D721Med (cell line): ENCODE measurements at regions not wholly inside any gene's neighbourhood (a gene's known extent, or its start where the extent isn't known, plus 50 kb on each side); places are given as distances from the start of the nearest gene placed in this dataset.

Experiments
- DNase-seq: peaks from one replicate; pipeline ENCODE4 v3.0.0; 2011; ENCODE audit warnings: low spot score; ENCODE audit not compliant: insufficient read length
- FAIRE-seq: peaks from 2 replicates; lab custom pipeline; 2011; peaks lifted over from hg19 to GRCh38; lab: Jason Lieb, UNC
- CTCF ChIP-seq: IDR thresholded peaks from 2 replicates; pipeline ENCODE4 v1.5.1; 2012; ENCODE audit warnings: mild to moderate bottlenecking, control low read depth; ENCODE audit not compliant: insufficient read depth; ENCODE audit errors: missing control alignments

GRCh38 chr5:68012429-68012828, 203.1 kb upstream of the PIK3R1 start:
- DNase-seq (no peak), FAIRE-seq (no peak)
- no peak for TF ChIP-seq CTCF

- no peak for FAIRE-seq
- no peak for TF ChIP-seq CTCF
These were observed 203.8 kb upstream of the PIK3R1 start for GRCh38 chr5:68011801-68012200.

GRCh38 chr5:68011259-68011760, 204.2 kb upstream of the PIK3R1 start:
- DNase-seq (no peak), FAIRE-seq (no peak)
- TF ChIP-seq CTCF, result no peak

More at GRCh38 chr5:68011801-68012200, 203.8 kb upstream of the PIK3R1 start:
- no peak for DNase-seq

GRCh38 chr5:68010740-68011139, 204.8 kb upstream of the PIK3R1 start:
- DNase-seq (no peak), FAIRE-seq (no peak)
- TF ChIP-seq CTCF, result no peak

GRCh38 chr5:68007451-68007850, 208.1 kb upstream of the PIK3R1 start:
- FAIRE-seq, result no peak
- no peak for DNase-seq
- no peak for TF ChIP-seq CTCF

- no peak for TF ChIP-seq CTCF
- no peak for DNase-seq
- no peak for FAIRE-seq
These were observed 212.7 kb upstream of the PIK3R1 start for GRCh38 chr5:68002836-68003235.

GRCh38 chr5:68000805-68001204, 214.8 kb upstream of the PIK3R1 start:
- no peak for DNase-seq
- no peak for TF ChIP-seq CTCF
- FAIRE-seq, result no peak
